Fibroblast of villous mesenchyme (primary cell): ENCODE measurements at regions not wholly inside any gene's neighbourhood (a gene's known extent, or its start where the extent isn't known, plus 50 kb on each side); places are given as distances from the start of the nearest gene placed in this dataset.

Experiments
- DNase-seq: peaks from one replicate; pipeline ENCODE4 v3.0.0-alpha.2; 2010; ENCODE audit warnings: low read depth
- H3K4me3 ChIP-seq: 2 replicates; pipeline ENCODE4 v1.5.1; 2011; ENCODE audit warnings: low read depth, mild to moderate bottlenecking, low read length
- CTCF ChIP-seq: IDR thresholded peaks from 2 replicates; pipeline ENCODE4 v1.5.1; 2012; ENCODE audit warnings: low read depth, mild to moderate bottlenecking, low read length; ENCODE audit not compliant: insufficient read depth

GRCh38 chr13:106032441-106032840 lies 503.0 kb downstream of the EFNB2 start:
- DNase-seq: no peak
- TF ChIP-seq CTCF: no peak
- H3K4me3 ChIP-seq: no peak overlapping the region

- no peak for TF ChIP-seq CTCF
- H3K4me3 ChIP-seq: no peak overlapping the region
- no peak for DNase-seq
These were observed 505.7 kb downstream of the EFNB2 start for GRCh38 chr13:106029676-106030290.

DNA sequence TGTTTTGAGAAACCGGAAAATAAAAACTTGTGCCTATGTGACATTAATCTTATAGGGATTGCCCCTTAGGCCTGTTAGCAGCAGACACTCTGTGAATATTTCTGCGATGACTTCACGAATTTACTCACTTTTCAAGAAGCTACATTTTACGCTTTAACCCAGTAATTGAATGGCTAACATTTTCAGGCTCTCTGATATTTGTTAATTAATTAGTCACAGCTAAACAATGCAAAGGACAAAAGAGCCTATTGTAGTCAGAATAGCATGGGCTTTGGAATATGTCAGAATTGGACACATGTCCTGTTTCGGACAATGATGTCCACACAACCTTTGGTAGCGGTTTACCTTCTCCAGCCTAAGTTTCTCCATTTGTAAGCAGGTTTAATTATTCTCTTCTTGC lies 506.6 kb downstream of the EFNB2 start:
- no peak overlapping the region for H3K4me3 ChIP-seq
- DNase-seq: peak; percentile 3
- TF ChIP-seq CTCF: no peak

DNA sequence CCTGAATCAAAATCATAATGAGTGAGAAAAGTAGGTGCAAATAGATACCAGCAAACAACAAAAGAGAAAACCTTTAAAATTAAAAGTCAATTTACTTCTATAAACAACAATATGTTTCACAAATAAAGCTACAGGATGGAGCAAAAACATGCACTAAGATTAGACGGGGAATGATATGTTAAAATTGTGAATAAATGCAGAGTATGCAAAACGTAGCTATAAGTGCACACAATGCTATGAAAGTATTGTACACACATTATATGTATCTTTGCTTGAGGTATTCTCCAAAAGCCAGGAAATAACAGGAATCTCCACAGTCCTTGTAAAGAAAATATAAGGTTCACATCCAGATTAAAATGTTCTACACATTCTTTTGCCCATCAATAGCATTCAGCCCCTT lies 523.9 kb downstream of the EFNB2 start:
- no peak for TF ChIP-seq CTCF
- H3K4me3 ChIP-seq: no peak overlapping the region
- no peak for DNase-seq

DNA sequence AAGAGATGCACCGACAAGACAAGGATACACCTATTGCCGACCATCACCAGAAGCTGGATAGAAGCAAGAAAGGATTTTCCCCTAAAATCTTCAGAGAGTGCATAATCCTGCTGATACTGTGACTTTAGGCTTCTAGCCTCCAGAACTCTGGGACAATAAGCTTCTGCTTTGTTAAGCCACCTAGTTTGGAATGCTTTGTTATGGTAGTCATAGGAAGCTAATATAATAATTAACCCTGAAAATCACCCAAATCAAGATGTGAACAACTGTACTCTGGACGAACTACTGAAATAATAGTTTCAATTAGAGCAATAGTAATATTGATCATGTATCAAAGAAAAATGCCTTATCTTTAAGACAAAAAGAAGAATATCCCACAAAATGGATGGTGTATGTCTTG lies 524.6 kb downstream of the EFNB2 start:
- no peak for TF ChIP-seq CTCF
- DNase-seq: no peak
- no peak overlapping the region for H3K4me3 ChIP-seq

- H3K4me3 ChIP-seq: no peak overlapping the region
- TF ChIP-seq CTCF: no peak
- DNase-seq: no peak
These were observed 526.9 kb downstream of the EFNB2 start for GRCh38 chr13:106008540-106008939.

GRCh38 chr13:106007156-106007555 lies 528.3 kb downstream of the EFNB2 start:
- H3K4me3 ChIP-seq: no peak overlapping the region
- no peak for TF ChIP-seq CTCF
- peak; percentile 59 for DNase-seq
